ENCODE measurements at regions not wholly inside any gene's neighbourhood (a gene's known extent, or its start where the extent isn't known, plus 50 kb on each side); places are given as distances from the start of the nearest gene placed in this dataset.

DNA sequence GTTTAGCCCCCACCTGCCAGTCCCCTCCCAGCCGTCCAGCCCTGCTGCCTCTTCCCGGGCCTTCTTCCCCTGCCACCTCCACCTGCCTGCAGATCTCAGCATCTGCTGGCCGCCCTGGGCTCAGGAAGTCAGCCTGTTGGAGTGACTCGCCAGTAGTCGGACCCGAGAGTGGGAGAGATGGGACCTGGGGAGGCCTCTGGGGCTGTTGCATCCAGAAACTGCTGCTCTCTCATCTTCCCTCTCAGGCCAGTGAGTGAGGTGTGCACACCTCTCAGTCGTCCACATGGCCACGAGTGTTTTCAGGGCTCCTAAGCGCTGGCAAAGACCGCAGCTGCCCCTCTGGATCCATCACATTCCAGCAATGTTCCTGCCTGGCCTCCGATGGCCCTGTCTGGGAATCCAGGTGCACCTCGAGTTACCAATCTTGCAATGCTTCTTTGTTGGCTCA is 151.8 kb upstream of the SOX1 start:
- Histone ChIP-seq H3K4me3 (no peak overlapping the region), H3K4me1 (no peaks in the 10 kb centered on the region), H3K27ac (no peak overlapping the region), H3K9me3 (no peaks in the 10 kb centered on the region), H3K4me2 (no peak overlapping the region)
- no peak for FAIRE-seq
- ChIA-PET CTCF (no interaction called here), POLR2A (no interaction called here)
- no peak for ATAC-seq
- TF ChIP-seq, protein P1, sequence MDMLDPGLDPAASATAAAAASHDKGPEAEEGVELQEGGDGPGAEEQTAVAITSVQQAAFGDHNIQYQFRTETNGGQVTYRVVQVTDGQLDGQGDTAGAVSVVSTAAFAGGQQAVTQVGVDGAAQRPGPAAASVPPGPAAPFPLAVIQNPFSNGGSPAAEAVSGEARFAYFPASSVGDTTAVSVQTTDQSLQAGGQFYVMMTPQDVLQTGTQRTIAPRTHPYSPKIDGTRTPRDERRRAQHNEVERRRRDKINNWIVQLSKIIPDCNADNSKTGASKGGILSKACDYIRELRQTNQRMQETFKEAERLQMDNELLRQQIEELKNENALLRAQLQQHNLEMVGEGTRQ (IDR thresholded peaks at IDR 0.05), result no peak
- TF ChIP-seq CBX8 (IDR thresholded peaks at IDR 0.05), result no peak
- TF ChIP-seq EHMT2 (IDR thresholded peaks at IDR 0.05; ENCODE audit: low read depth), result no peak
- TF ChIP-seq KDM1A (IDR thresholded peaks at IDR 0.05; ENCODE audit: low read depth), result no peak
- no peak for TF ChIP-seq NFE2L2 (conservative IDR thresholded peaks at IDR 0.05; ENCODE audit: low read length)
- TF ChIP-seq, protein P2, sequence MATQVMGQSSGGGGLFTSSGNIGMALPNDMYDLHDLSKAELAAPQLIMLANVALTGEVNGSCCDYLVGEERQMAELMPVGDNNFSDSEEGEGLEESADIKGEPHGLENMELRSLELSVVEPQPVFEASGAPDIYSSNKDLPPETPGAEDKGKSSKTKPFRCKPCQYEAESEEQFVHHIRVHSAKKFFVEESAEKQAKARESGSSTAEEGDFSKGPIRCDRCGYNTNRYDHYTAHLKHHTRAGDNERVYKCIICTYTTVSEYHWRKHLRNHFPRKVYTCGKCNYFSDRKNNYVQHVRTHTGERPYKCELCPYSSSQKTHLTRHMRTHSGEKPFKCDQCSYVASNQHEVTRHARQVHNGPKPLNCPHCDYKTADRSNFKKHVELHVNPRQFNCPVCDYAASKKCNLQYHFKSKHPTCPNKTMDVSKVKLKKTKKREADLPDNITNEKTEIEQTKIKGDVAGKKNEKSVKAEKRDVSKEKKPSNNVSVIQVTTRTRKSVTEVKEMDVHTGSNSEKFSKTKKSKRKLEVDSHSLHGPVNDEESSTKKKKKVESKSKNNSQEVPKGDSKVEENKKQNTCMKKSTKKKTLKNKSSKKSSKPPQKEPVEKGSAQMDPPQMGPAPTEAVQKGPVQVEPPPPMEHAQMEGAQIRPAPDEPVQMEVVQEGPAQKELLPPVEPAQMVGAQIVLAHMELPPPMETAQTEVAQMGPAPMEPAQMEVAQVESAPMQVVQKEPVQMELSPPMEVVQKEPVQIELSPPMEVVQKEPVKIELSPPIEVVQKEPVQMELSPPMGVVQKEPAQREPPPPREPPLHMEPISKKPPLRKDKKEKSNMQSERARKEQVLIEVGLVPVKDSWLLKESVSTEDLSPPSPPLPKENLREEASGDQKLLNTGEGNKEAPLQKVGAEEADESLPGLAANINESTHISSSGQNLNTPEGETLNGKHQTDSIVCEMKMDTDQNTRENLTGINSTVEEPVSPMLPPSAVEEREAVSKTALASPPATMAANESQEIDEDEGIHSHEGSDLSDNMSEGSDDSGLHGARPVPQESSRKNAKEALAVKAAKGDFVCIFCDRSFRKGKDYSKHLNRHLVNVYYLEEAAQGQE (IDR thresholded peaks at IDR 0.05), result no peak
- TF ChIP-seq CHD4 (IDR thresholded peaks at IDR 0.05; ENCODE audit: borderline replicate concordance), result no peak
- no peak for TF ChIP-seq ESRRA (IDR thresholded peaks at IDR 0.05; ENCODE audit: borderline replicate concordance, low read length)
- no peak for TF ChIP-seq KDM5A (IDR thresholded peaks at IDR 0.05)
- TF ChIP-seq HOXA7 (CRISPR knock-in tag; IDR thresholded peaks at IDR 0.05), result no peak
- TF ChIP-seq MAFK (IDR thresholded peaks at IDR 0.05; ENCODE audit: partially characterized antibody), result no peak
- TF ChIP-seq, protein P3, sequence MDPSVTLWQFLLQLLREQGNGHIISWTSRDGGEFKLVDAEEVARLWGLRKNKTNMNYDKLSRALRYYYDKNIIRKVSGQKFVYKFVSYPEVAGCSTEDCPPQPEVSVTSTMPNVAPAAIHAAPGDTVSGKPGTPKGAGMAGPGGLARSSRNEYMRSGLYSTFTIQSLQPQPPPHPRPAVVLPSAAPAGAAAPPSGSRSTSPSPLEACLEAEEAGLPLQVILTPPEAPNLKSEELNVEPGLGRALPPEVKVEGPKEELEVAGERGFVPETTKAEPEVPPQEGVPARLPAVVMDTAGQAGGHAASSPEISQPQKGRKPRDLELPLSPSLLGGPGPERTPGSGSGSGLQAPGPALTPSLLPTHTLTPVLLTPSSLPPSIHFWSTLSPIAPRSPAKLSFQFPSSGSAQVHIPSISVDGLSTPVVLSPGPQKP (IDR thresholded peaks at IDR 0.05; ENCODE audit: low read depth, low read length), result no peak
- no peak for TF ChIP-seq EP300 (IDR thresholded peaks at IDR 0.05)
- TF ChIP-seq BHLHE40 (IDR thresholded peaks at IDR 0.05; ENCODE audit: low read depth, low read length), result no peak
- no peak for TF ChIP-seq POLR2AphosphoS2 (conservative IDR thresholded peaks at IDR 0.05; ENCODE audit: low read length)
- no peak for TF ChIP-seq RNF2 (IDR thresholded peaks at IDR 0.05; ENCODE audit: borderline replicate concordance, low read depth)
- WGBS (ENCODE audit: missing lambda C conversion rate), result 16% methylated on average over 4 of the region's 12 CpGs
- DNase-seq (ENCODE audit: low read depth in 1 of 2, low spot score in 1 of 2), result no peak

DNA sequence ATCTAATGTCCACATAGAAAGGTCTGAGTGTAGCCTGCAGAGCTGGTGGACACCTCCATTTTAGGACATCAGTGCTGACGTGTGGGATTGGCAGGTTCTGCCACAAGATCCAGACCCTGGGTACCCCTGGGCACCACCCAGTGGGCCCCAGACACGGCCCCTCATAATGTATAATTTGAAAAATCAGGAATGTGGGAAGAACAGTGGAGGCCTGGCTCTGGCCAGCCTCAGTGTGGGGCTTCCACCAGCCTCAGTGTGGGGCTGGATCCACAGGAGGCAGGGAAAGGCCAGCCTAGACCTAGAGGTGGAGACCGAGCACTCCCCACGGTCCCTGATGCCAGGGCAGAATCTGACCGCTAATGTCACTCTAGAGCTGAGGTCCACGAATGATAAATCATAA is 150.7 kb upstream of the SOX1 start:
- H3K4me1 ChIP-seq, result no peaks in the 10 kb centered on the region
- CTCF ChIA-PET, result no interaction called here
- no peak overlapping the region for H3K4me2 ChIP-seq
- TF ChIP-seq RFX5 (IDR thresholded peaks at IDR 0.05) (no peak), RAD21 (conservative IDR thresholded peaks at IDR 0.05 in 1 of 2, IDR thresholded peaks at IDR 0.05 in 1 of 2) (no peak), MAZ (IDR thresholded peaks at IDR 0.05; ENCODE audit: borderline replicate concordance, low read depth, low read length) (no peak), POLR2A (IDR thresholded peaks at IDR 0.05; ENCODE audit: low read length) (no peak), KDM5A (IDR thresholded peaks at IDR 0.05) (no peak), FOXS1 (CRISPR knock-in tag; IDR thresholded peaks at IDR 0.05) (no peak), HDAC2 (IDR thresholded peaks at IDR 0.05) (no peak), JUNB (IDR thresholded peaks at IDR 0.05) (no peak), MAFK (IDR thresholded peaks at IDR 0.05; ENCODE audit: partially characterized antibody) (no peak), NR3C1 (IDR thresholded peaks at IDR 0.05) (no peak), BHLHE40 (IDR thresholded peaks at IDR 0.05; ENCODE audit: low read depth, low read length) (no peak), ESRRA (IDR thresholded peaks at IDR 0.05; ENCODE audit: borderline replicate concordance, low read length) (no peak)
- no peaks in the 10 kb centered on the region for H3K9me3 ChIP-seq
- POLR2A ChIA-PET, result no interaction called here
- no peak overlapping the region for H3K4me3 ChIP-seq
- H3K27ac ChIP-seq, result no peak overlapping the region
- FAIRE-seq, result no peak
- DNase-seq (ENCODE audit: low read depth in 1 of 2, low spot score in 1 of 2), result no peak
- no peak for ATAC-seq
- 19% methylated on average over 5 of the region's 6 CpGs for WGBS (ENCODE audit: missing lambda C conversion rate)

Measured in A549 (cell line).